Stomach smooth muscle (tissue), 2 donors: ENCODE measurements at regions not wholly inside any gene's neighbourhood (a gene's known extent, or its start where the extent isn't known, plus 50 kb on each side); places are given as distances from the start of the nearest gene placed in this dataset.
"Not testable (repeated sequence)": the region's sequence is repeated elsewhere in the genome, so short reads cannot be mapped to it uniquely, and the experiment has no call there.

Experiments
- H3K27ac ChIP-seq: one replicate; pipeline ENCODE4 v1.7.0; 2013; ENCODE audit warnings: mild to moderate bottlenecking, low read length, inconsistent platforms
- H3K27me3 ChIP-seq, 2 donors: one replicate each; pipeline ENCODE4 v1.7.0; 2013; ENCODE audit warnings: low read length in 2 of 2; ENCODE audit not compliant: insufficient read depth in 2 of 2, control insufficient read depth in 1 of 2
- H3K36me3 ChIP-seq, 2 donors: one replicate each; pipeline ENCODE4 v1.7.0; 2013; ENCODE audit warnings: low read length in 2 of 2; ENCODE audit not compliant: control insufficient read depth in 2 of 2, insufficient read depth in 2 of 2
- H3K4me1 ChIP-seq: one replicate; pipeline ENCODE4 v1.7.0; 2013; ENCODE audit warnings: low read length; ENCODE audit not compliant: control insufficient read depth, insufficient read depth
- H3K4me3 ChIP-seq, 2 donors: one replicate each; pipeline ENCODE4 v1.7.0; 2013; ENCODE audit warnings: low read length in 2 of 2
- H3K9ac ChIP-seq, 2 donors: one replicate each; pipeline ENCODE4 v1.7.0; 2013; ENCODE audit warnings: low read length in 2 of 2, mild to moderate bottlenecking in 1 of 2
- H3K9me3 ChIP-seq, 2 donors: one replicate each; pipeline ENCODE4 v1.7.0; 2013; ENCODE audit warnings: low read length in 2 of 2; ENCODE audit not compliant: control insufficient read depth in 2 of 2
- donor health status: healthy.
- donor health status: Pancreatic carcinoma.

DNA sequence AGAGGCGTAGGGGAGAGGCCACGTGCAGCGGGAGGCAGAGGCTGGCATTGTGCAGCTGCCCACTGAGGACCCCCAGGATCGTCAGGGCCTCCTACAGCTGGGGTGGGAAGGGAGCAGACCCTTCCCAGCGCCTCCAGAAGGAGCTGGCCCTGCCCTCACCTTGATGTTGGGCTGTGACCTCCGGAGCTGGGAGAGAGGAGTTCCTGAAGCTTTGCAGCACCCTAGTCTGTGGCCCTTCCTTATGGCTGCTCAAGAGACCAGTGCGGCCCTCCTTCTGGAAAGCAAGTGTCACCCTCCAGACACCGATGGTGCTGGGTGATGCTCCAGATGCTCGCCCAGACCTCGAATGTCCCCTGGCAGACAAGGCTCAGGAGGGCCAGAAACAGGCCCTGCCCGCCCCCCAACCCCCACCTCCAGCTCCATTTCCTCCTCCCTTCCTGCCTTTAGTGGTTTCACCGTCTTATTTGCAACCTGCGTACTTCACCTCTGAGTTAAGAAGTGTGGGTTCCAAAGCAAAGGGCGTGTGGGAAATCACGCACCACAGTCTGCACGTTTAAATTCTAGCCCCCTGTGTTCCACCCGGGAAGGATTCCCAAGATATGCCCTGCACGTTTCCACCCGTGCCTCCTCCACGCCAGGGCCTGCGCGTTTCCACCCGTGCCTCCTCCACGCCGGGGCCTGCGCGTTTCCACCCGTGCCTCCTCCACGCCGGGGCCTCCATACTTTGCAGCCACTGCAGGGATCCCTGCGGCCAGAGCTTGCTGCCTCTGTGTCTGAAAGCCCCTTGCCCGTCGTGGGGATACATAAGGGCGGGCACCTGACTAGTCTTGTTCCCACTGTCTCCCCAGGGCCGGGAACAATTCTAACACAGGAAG lies 152.6 kb downstream of the NPIPB11 start:
- H3K4me1 ChIP-seq, H3K4me3 ChIP-seq, H3K27ac ChIP-seq: not testable (repeated sequence)

DNA sequence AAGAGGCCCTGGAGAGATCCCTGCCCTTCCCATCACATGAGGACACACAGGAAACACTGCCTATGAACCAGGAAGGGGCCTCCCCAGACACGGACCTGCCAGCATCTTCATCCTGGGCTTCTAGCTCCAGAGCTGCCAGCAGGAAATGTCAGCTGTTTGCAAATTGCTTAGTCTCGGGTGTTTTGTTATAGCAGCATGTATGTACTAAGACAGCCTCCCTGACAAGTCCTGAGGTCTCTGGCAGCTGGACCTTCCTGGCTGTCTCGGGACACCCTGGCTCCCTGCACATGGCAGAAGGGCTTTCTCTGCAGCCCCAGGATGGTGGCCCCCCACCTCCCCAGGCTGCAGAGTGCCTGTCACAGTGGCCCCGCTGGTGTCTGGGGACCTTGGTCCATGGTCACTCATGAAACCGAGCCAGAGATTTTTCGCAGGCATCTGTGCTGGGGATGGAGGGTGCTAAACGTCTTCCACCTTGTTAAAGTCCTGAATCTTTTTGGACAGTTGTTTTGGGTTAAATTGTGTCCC lies 153.4 kb downstream of the NPIPB11 start:
- H3K36me3 ChIP-seq, H3K27me3 ChIP-seq, H3K27ac ChIP-seq, H3K9me3 ChIP-seq, H3K9ac ChIP-seq, H3K4me3 ChIP-seq, H3K4me1 ChIP-seq: not testable (repeated sequence)

More for the DNA sequence above, 152.6 kb downstream of the NPIPB11 start:
- H3K27me3 ChIP-seq, H3K9ac ChIP-seq, H3K9me3 ChIP-seq, H3K36me3 ChIP-seq: not testable (repeated sequence)

DNA sequence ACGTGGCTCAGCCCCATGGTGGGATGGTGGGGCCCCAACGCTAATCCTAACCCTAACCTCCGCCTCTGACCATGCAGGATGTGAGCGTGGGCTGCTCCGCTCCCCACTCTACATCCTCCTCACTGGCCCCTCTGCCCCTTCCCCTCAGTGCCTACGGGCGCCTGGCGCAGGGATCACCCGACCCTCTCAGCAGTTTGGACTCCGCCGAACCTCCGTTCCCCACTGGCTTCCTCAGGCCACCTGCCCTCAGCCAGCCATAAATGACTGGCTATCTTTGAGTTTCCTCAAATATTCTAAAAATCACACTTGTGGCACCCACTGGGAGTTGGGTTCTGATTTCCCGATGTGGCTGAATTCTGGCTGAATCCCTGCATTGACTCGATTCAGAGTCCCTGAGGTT lies 154.2 kb downstream of the NPIPB11 start:
- not testable (repeated sequence) for H3K9me3 ChIP-seq, H3K9ac ChIP-seq, H3K4me3 ChIP-seq, H3K27me3 ChIP-seq, H3K4me1 ChIP-seq, H3K36me3 ChIP-seq, H3K27ac ChIP-seq

DNA sequence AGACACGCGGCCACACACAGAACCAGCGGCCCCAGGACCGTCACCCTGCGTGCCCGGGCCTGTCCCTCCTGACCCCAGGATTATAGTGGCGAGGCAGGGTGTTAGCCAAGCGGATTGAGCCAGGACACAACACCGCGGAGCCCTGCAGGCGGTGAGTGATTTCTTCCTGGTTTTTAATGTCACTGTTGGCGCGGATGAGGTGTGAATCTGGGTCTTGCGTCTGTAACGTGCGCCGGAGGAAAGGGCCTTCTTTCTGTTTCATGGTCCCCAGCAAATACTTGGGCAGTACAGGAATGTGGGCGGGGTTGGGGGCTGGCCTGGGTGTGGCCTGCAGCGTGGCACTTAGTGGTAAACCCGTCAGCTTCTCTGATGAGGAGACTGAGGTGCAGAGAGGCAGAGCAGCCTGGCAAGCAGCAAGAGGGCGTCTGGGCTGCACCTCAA lies 154.9 kb downstream of the NPIPB11 start:
- not testable (repeated sequence) for H3K27me3 ChIP-seq, H3K4me1 ChIP-seq, H3K9me3 ChIP-seq, H3K9ac ChIP-seq, H3K27ac ChIP-seq, H3K4me3 ChIP-seq, H3K36me3 ChIP-seq

DNA sequence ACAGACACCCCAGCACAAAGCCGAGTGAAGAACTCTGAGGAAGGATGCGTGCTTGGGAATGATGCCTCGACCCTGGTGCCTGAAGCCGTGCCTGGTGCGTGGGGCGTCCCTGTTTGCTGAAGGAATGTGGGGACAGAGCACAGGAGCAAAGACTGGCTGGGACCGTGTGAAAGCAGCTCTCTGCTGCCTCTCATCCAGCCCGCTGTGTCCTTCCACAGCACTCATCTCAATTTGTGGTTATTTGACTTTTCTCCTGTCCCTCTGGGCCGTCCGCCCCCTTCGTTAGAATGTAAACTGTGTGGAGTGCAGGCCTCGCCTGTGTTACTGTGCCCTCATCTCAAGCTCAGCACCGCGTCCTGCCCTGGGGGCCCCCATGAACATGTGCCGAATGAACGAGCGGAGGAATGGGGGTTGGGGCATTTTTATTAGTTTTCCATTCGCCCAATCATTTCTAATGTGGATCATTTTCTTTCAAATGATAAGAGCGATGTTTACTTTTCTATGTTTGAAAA lies 155.5 kb downstream of the NPIPB11 start:
- not testable (repeated sequence) for H3K4me3 ChIP-seq, H3K27ac ChIP-seq, H3K36me3 ChIP-seq, H3K27me3 ChIP-seq, H3K9me3 ChIP-seq, H3K4me1 ChIP-seq, H3K9ac ChIP-seq

DNA sequence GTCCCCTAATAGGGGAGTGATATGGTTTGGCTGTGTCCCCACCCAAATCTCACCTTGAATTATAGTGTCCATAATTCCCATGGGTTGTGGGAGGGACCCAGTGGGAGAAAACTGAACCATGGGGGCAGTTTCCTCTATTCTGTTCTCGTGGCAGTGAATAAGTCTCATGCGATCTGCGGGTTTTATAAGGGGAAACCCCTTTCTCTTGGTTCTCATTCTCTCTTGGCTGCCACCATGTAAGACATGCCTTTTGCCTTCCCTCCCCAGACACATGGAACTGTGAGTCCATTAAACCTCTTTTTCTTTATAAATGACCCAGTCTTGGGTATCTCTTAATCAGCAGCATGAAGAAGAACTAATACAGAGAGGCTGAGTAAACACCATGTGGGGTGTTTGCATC lies 156.0 kb downstream of the NPIPB11 start:
- not testable (repeated sequence) for H3K4me3 ChIP-seq, H3K36me3 ChIP-seq, H3K4me1 ChIP-seq, H3K27ac ChIP-seq, H3K27me3 ChIP-seq, H3K9me3 ChIP-seq, H3K9ac ChIP-seq

DNA sequence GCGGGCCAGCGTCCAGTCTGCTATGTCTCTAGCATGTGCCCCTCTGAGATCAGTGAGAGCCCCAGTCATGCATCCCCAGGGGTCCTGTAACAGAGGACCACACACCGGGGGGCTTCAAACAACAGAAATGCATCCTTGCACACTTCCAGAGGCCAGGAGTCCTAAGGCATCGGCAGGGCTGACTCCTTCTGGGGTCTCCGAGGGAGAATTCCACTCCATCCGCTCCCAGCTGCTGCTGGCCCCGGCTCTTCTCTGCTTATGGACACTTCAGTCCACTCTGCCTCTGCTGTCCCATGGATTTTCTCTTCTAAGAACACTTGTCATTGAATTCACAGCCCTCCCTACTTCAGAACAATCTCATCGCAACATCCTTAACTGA lies 157.6 kb downstream of the NPIPB11 start:
- not testable (repeated sequence) for H3K4me1 ChIP-seq, H3K27me3 ChIP-seq, H3K27ac ChIP-seq, H3K36me3 ChIP-seq, H3K4me3 ChIP-seq, H3K9me3 ChIP-seq, H3K9ac ChIP-seq

DNA sequence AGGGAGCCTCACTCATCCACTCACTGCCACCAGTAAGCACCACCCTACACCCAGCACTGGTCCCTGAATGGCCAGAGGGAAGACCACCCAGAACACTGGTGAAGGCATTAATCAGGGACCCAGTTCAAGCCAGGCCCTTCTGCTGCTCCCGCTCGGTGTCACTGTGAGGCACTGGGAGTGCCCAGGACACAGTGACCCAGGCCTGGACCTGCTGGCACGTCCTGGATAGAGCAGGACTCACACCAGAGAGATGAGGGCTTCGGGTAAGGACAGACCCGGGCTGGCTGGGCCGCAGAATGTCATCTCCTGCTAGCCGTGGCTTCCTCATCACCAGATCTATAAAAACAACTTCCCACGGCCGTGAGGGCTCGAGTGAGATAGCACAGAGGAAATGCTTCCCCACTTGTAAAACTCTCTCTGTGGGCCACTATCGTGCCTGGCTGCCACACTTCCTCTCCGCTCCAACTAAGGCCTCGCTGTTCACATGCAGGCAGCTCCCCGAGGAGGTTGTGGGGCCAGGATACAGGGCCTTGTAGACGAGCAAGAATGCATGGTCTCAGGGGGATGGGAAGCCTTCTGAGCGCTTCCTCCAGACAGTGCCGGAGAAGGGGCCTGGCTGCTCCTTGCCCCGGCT lies 158.1 kb downstream of the NPIPB11 start:
- H3K9me3 ChIP-seq, H3K27me3 ChIP-seq, H3K9ac ChIP-seq, H3K27ac ChIP-seq, H3K36me3 ChIP-seq, H3K4me3 ChIP-seq, H3K4me1 ChIP-seq: not testable (repeated sequence)

DNA sequence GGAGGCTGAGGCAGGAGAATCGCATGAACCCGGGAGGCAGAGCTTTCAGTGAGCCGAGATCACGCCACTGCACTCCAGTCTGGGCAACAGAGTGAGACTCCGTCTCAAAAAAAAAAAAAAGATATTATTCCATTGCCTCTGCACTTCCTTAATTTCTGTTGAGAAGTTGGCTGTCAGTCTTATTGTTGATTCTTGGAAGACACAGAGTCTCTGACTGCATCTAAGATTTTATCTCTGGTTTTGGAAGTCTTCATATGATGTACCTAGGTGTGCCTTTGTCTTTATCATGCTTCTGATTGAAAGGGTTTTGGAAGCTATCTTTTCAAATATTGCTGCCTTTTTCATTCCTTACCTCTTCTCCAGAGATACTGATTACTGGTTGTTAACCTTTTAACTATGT lies 160.4 kb downstream of the NPIPB11 start:
- not testable (repeated sequence) for H3K4me3 ChIP-seq, H3K36me3 ChIP-seq, H3K27me3 ChIP-seq, H3K9me3 ChIP-seq, H3K4me1 ChIP-seq, H3K9ac ChIP-seq, H3K27ac ChIP-seq

DNA sequence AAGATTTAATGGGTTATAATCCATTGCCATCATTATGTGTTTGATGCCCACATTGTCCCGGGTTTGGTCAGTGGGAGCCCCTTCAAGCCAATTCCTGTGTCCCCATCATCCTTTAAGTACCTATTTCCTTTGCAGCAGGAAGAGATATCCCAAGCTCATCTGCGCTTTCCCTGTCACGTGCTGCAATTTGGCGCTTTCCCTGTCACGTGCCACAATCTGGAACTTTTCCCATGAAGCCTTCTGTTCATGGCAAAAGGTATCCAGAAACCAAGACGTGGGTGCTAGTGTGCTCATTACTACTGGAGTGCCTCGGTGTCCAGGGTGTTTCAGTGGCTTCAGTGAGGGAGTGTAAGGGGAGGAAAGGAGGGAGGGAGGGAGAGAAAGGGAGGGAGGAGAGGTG lies 168.5 kb downstream of the NPIPB11 start:
- Histone ChIP-seq H3K36me3 (no peaks in the 10 kb centered on the region), H3K9me3 (no peaks in the 10 kb centered on the region), H3K4me3 (no peak overlapping the region), H3K9ac (no peak overlapping the region), H3K27ac (no peak overlapping the region), H3K4me1 (no peaks in the 10 kb centered on the region), H3K27me3 (no peaks in the 10 kb centered on the region)

DNA sequence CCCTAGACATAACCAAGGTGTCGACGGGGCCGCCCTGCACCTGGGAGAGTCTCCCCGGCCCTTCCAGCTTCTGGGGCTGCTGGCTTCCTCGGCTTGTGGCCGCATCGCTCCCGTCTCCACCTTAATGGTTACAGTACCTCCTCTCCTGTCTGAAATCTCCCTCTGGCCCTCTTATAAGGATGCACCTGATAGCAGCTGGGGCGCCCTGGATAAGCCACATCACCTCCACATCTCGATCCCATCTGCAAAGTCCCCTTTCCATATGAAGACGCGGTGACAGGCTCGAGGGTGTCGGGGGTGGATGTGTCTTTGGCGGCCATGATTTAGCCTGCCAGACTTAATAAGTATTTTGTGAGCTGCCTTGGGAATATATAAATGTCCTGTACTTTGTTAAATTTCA lies 169.0 kb downstream of the NPIPB11 start:
- H3K27me3 ChIP-seq, H3K9me3 ChIP-seq, H3K9ac ChIP-seq, H3K36me3 ChIP-seq, H3K27ac ChIP-seq, H3K4me1 ChIP-seq, H3K4me3 ChIP-seq: not testable (repeated sequence)
